Left lung (tissue), 4 donors: ENCODE measurements at regions not wholly inside any gene's neighbourhood (a gene's known extent, or its start where the extent isn't known, plus 50 kb on each side); places are given as distances from the start of the nearest gene placed in this dataset.
A peak's percentile ranks its signal among the peaks of the same experiment; 100 is the strongest.

ENCODE experiments used
- ATAC-seq: fragments of 200-7000 bp; cut with Tn5 transposase; one replicate; pipeline ENCODE4 v1.9.1; 2020; ENCODE audit warnings: moderate library complexity
- DNase-seq, 4 donors: peaks; one replicate each; pipeline ENCODE4 v3.0.0-alpha.2; 2013 to 2020
- H3K27ac ChIP-seq, 2 donors: fragments of 200-600 bp; sonication (generic) in 1 of 2; one replicate each; pipeline versions ENCODE4 v1.5.0 to v1.8.0; 2020 to 2021
- H3K27me3 ChIP-seq, 2 donors: fragments of 200-600 bp; sonication (generic) in 1 of 2; one replicate each; pipeline versions ENCODE4 v1.5.0 to v1.8.0; 2020 to 2021
- H3K36me3 ChIP-seq, 2 donors: fragments of 200-600 bp; sonication (generic) in 1 of 2; one replicate each; pipeline versions ENCODE4 v1.5.0 to v1.8.0; 2020 to 2021
- H3K4me1 ChIP-seq, 2 donors: fragments of 200-600 bp; one replicate each; pipeline ENCODE4 v1.8.0; 2021
- H3K4me3 ChIP-seq, 2 donors: fragments of 200-600 bp; sonication (generic) in 1 of 2; one replicate each; pipeline versions ENCODE4 v1.5.0 to v1.8.0; 2020 to 2021; ENCODE audit warnings: mild to moderate bottlenecking in 1 of 2
- H3K9me3 ChIP-seq, 2 donors: fragments of 200-600 bp; sonication (generic) in 1 of 2; one replicate each; pipeline versions ENCODE4 v1.5.0 to v1.8.0; 2020 to 2021
- intact Hi-C, 2 donors: fragments of 100-400 bp; cut with DNase I; formaldehyde crosslinking; loops; one replicate each; pipeline versions ENCODE4 v1.11.2 to v1.14.2; 2022
- TF ChIP-seq, protein P1 (sequence below), 2 donors: fragments of 200-600 bp; sonication (generic) in 1 of 2; IDR thresholded peaks; one replicate each; pipeline versions ENCODE4 v1.5.0 to v1.8.0; 2021; ENCODE audit warnings: antibody characterized with exemption in 2 of 2
- donor health status: DM: no; HTN: yes; CAD: no.
- donor health status: DM: no; HTN: no; CAD: no.

DNA sequence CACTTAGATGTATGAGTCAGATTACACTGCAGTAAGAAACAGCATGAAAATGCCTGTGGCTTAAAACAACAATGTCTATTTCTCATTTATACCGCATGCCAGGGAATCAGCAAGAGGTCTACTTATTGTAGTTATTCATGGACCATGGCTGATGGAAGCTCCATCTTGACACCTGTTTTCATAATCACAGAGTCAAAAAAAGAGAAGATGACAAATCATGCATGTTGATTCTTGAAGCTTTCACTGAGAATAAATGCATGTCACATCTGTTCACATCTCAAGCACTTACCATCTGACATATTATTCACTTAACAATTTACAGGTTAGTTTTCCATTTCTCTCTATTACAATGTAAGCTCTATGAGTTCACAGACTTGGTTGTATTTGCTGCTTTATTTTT lies 194.2 kb upstream of the SLITRK2 start:
- H3K9me3 ChIP-seq, result no peaks in the 10 kb centered on the region
- no peaks in the 10 kb centered on the region for H3K27me3 ChIP-seq
- DNase-seq (no peak), ATAC-seq (no peak)
- intact Hi-C loops, result no loop called here
- H3K27ac ChIP-seq, result no peak overlapping the region
- TF ChIP-seq, protein P1, sequence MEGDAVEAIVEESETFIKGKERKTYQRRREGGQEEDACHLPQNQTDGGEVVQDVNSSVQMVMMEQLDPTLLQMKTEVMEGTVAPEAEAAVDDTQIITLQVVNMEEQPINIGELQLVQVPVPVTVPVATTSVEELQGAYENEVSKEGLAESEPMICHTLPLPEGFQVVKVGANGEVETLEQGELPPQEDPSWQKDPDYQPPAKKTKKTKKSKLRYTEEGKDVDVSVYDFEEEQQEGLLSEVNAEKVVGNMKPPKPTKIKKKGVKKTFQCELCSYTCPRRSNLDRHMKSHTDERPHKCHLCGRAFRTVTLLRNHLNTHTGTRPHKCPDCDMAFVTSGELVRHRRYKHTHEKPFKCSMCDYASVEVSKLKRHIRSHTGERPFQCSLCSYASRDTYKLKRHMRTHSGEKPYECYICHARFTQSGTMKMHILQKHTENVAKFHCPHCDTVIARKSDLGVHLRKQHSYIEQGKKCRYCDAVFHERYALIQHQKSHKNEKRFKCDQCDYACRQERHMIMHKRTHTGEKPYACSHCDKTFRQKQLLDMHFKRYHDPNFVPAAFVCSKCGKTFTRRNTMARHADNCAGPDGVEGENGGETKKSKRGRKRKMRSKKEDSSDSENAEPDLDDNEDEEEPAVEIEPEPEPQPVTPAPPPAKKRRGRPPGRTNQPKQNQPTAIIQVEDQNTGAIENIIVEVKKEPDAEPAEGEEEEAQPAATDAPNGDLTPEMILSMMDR (IDR thresholded peaks at IDR 0.05), result no peak
- H3K4me1 ChIP-seq, result no peaks in the 10 kb centered on the region
- H3K36me3 ChIP-seq, result no peaks in the 10 kb centered on the region
- no peak overlapping the region for H3K4me3 ChIP-seq

DNA sequence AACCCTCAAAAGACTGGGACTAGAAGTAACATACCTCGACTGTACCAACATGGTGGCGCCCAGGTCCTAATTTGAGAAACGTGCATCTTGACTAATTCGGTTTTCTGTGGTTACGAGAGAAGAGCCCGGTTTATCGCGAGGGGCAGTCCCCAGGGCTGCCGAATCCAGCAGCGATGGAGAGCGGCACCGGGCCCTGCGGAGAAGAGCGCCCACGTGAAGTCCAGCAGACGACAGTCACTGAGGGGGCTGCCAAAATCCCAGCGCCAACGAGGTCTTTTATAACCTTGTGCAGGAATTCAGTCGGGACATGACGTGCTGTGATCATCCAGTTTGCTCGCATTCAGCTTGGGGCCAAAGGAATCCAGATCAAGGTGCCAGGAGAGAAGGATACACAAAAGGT lies 187.5 kb upstream of the SLITRK2 start:
- TF ChIP-seq, protein P1 (IDR thresholded peaks at IDR 0.05), result no peak
- peaks cover 0 to 3% of the 10 kb centered on the region in 2 donors for H3K9me3 ChIP-seq
- no peaks in the 10 kb centered on the region for H3K4me1 ChIP-seq
- ATAC-seq (no peak), DNase-seq (no peak)
- H3K36me3 ChIP-seq, result no peaks in the 10 kb centered on the region
- no peak overlapping the region for H3K27ac ChIP-seq
- H3K4me3 ChIP-seq, result no peak overlapping the region
- intact Hi-C loops, result no loop called here
- H3K27me3 ChIP-seq, result no peaks in the 10 kb centered on the region

DNA sequence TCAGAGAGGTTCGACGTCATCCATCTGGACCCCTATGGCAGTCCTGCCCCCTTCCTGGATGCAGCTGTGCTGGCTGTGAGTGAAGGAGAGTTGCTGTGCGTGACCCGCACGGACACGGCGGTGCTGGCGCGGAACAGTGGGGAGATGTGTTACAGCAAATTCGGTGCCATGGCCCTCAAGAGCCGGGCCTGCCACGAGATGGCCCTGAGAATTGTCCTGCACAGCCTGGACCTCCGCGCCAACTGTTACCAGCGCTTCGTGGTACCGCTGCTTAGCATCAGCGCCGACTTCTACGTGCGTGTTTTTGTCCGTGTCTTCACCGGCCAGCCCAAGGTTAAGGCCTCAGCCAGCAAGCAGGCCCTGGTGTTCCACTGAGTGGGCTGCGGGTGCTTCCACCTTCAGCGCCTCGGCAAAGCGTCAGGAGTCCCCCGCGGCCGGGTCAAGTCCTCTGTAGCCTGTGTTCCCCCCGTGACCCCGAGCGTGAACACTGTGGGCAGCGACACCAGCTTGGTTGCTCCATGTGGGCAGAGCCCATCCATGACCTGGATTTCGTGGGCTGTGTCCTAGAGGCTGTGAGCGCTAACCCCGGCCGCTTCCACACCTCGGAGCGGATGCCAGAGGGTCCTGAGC lies 186.7 kb upstream of the SLITRK2 start:
- intact Hi-C loops, result no loop called here
- Histone ChIP-seq H3K4me1 (no peaks in the 10 kb centered on the region), H3K9me3 (peaks cover 0 to 3% of the 10 kb centered on the region in 2 donors), H3K36me3 (no peaks in the 10 kb centered on the region), H3K27ac (no peak overlapping the region), H3K27me3 (no peaks in the 10 kb centered on the region), H3K4me3 (no peak overlapping the region)
- TF ChIP-seq, protein P1 (IDR thresholded peaks at IDR 0.05), result no peak
- ATAC-seq (no peak), DNase-seq (peak in 1 of 4 donors; percentile 45)

DNA sequence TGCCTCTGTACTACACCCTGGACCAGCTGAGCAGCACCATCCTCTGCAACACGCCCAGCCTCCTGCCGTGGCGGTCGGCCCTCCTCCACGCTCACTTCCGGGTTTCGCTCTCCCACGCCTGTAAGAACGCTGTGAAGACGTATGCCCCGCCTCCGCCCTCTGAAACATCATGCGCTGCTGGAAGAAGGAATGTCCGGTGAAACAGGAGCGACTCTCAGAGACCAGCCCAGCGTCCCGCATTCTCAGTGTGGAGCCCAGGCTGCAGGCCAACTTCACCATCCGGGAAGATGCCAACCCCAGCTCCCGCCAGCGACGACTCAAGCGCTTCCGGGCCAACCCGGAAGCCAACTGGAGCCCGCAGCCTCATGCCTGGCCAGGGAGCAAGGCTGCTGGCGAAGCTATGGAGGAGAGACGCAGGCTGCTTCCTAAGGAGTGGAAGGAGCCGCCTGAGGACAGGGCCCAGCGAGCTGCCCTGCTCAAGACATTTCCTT lies 186.1 kb upstream of the SLITRK2 start:
- TF ChIP-seq, protein P1 (IDR thresholded peaks at IDR 0.05), result no peak
- H3K4me3 ChIP-seq, result no peak overlapping the region
- no peaks in the 10 kb centered on the region for H3K36me3 ChIP-seq
- H3K27ac ChIP-seq, result no peak overlapping the region
- no peaks in the 10 kb centered on the region for H3K4me1 ChIP-seq
- DNase-seq (no peak), ATAC-seq (no peak)
- H3K9me3 ChIP-seq, result peaks cover 0 to 3% of the 10 kb centered on the region in 2 donors
- intact Hi-C loops, result no loop called here
- no peaks in the 10 kb centered on the region for H3K27me3 ChIP-seq

DNA sequence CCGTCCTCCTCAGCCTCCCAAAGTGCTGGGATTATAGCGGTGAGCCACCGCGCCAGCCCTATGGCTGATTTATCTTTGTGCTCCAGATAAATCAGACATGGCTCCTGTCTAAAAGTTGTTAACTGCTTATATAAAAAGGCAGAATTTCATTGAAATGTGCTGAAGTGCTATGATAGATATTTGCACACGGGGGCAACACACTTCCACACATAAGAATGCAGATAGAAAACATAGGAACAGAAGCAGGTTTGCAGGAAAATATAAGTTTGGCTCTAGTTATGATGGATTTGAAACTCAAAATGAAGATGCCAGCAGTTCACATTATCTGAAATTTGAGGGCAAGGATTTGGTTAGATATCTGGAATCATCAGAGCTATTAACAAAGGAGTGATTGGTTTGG lies 163.1 kb upstream of the SLITRK2 start:
- TF ChIP-seq, protein P1 (IDR thresholded peaks at IDR 0.05), result no peak
- Histone ChIP-seq H3K27me3 (no peaks in the 10 kb centered on the region), H3K4me3 (no peak overlapping the region), H3K9me3 (no peaks in the 10 kb centered on the region), H3K4me1 (no peaks in the 10 kb centered on the region), H3K27ac (no peak overlapping the region), H3K36me3 (no peaks in the 10 kb centered on the region)
- intact Hi-C loops, result no loop called here
- ATAC-seq (no peak), DNase-seq (no peak)
